GM12878 (cell line): ENCODE measurements at regions not wholly inside any gene's neighbourhood (a gene's known extent, or its start where the extent isn't known, plus 50 kb on each side); places are given as distances from the start of the nearest gene placed in this dataset.

ENCODE experiments used
- ATAC-seq: fragments of 200-7000 bp; cut with Tn5 transposase; 3 replicates; pipeline ENCODE4 v1.9.1; 2020; ENCODE audit warnings: mild to moderate bottlenecking, moderate library complexity
- BruUV-seq: library from RNA; stranded (reverse); fragments of 400-500 nt; replicated peaks from 2 replicates; lab custom pipeline; 2021; lab: Mats Ljungman, UMichigan
- CTCF ChIA-PET: fragments of 300-600 bp; sonication (Branson Sonifier 250); formaldehyde crosslinking; extraction: SDS; loops from one replicate; lab custom pipeline; 2021; ENCODE audit warnings: inconsistent platforms; lab: Yijun Ruan, JAX
- POLR2A ChIA-PET: fragments of 350-600 bp; formaldehyde crosslinking; extraction: SDS; loops from one replicate; lab custom pipeline; 2021; ENCODE audit warnings: inconsistent platforms; lab: Charles Lee
- RAD21 ChIA-PET: fragments of 300-600 bp; sonication (Branson Sonifier 250); formaldehyde crosslinking; loops from one replicate; lab custom pipeline; 2023; ENCODE audit warnings: antibody characterized with exemption; ENCODE audit not compliant: unreplicated experiment; lab: Charles Lee
- SMC1A ChIA-PET: fragments of 300-600 bp; sonication (Branson Sonifier 250); formaldehyde crosslinking; loops from one replicate; lab custom pipeline; 2023; ENCODE audit not compliant: unreplicated experiment, uncharacterized antibody; lab: Charles Lee
- DNase-seq: peaks from one replicate; pipeline ENCODE4 v3.0.0-alpha.2; 2011; ENCODE audit warnings: low read depth, low spot score
- FAIRE-seq: peaks from 3 replicates; lab custom pipeline; 2011; peaks lifted over from hg19 to GRCh38; lab: Jason Lieb, UNC
- H2AFZ ChIP-seq: 2 replicates; pipeline ENCODE4 v1.6.0; 2011; ENCODE audit warnings: low read depth, low read length, control low read depth; ENCODE audit not compliant: control insufficient read depth
- H3K27ac ChIP-seq: 2 replicates; pipeline ENCODE4 v1.5.1; 2011; ENCODE audit warnings: control low read depth; ENCODE audit not compliant: control insufficient read depth, insufficient read depth
- H3K27me3 ChIP-seq, 2 experiments: replicated peaks in 1 of 2; 2 replicates each; pipeline versions ENCODE4 v1.6.0 to v1.6.1; 2011; ENCODE audit warnings: low read length in 1 of 2; ENCODE audit not compliant: control insufficient read depth in 2 of 2, insufficient read depth in 2 of 2
- H3K36me3 ChIP-seq, 2 experiments: 2 replicates each; pipeline ENCODE4 v1.5.1; 2011; ENCODE audit warnings: low read length in 1 of 2; ENCODE audit not compliant: control insufficient read depth in 2 of 2, insufficient read depth in 2 of 2
- H3K4me1 ChIP-seq: 2 replicates; pipeline ENCODE4 v1.6.1; 2011; ENCODE audit warnings: mild to moderate bottlenecking, low read length, moderate library complexity, mixed read lengths; ENCODE audit not compliant: control insufficient read depth, insufficient read depth
- H3K4me2 ChIP-seq: 2 replicates; pipeline ENCODE4 v1.6.0; 2011; ENCODE audit warnings: control low read depth; ENCODE audit not compliant: control insufficient read depth, insufficient read depth
- H3K4me3 ChIP-seq: fragments of 200-600 bp; sonication (generic); 2 replicates; pipeline ENCODE4 v1.5.1; 2016
- H3K79me2 ChIP-seq: 2 replicates; pipeline ENCODE4 v1.6.0; 2011; ENCODE audit warnings: low read length; ENCODE audit not compliant: control insufficient read depth, insufficient read depth
- H3K9ac ChIP-seq: 2 replicates; pipeline ENCODE4 v1.8.0; 2011; ENCODE audit warnings: low read length, control low read depth, mixed read lengths; ENCODE audit not compliant: control insufficient read depth, insufficient read depth
- H3K9me3 ChIP-seq: replicated peaks from 3 replicates; pipeline ENCODE4 v1.5.1; 2011; ENCODE audit warnings: mild to moderate bottlenecking, low read length; ENCODE audit not compliant: control insufficient read depth, insufficient read depth
- H4K20me1 ChIP-seq: 2 replicates; pipeline ENCODE4 v1.6.0; 2011; ENCODE audit not compliant: control insufficient read depth, insufficient read depth
- BRCA1 ChIP-seq: IDR thresholded peaks from 2 replicates; pipeline ENCODE4 v1.6.1; 2011; ENCODE audit warnings: low read depth, low read length, improper control_type of control experiment
- NR2C2 ChIP-seq: IDR thresholded peaks from 2 replicates; pipeline ENCODE4 v1.6.1; 2011; ENCODE audit warnings: borderline replicate concordance, low read depth; ENCODE audit not compliant: control insufficient read depth, insufficient read length
- POLR2AphosphoS2 ChIP-seq: IDR thresholded peaks from 2 replicates; pipeline ENCODE4 v1.6.1; 2011; ENCODE audit warnings: low read depth, mild to moderate bottlenecking, low read length, improper control_type of control experiment, moderate library complexity
- SMC3 ChIP-seq: IDR thresholded peaks from 2 replicates; pipeline ENCODE4 v1.6.1; 2011; ENCODE audit warnings: low read length, improper control_type of control experiment, borderline replicate concordance
- SRF ChIP-seq, 2 experiments: IDR thresholded peaks; 2 replicates each; pipeline ENCODE4 v1.6.1; 2011; ENCODE audit warnings: low read depth in 2 of 2, low read length in 2 of 2, mild to moderate bottlenecking in 1 of 2, moderate library complexity in 1 of 2
- ZNF274 ChIP-seq: IDR thresholded peaks from one replicate; pipeline ENCODE4 v1.8.0; 2011; ENCODE audit not compliant: insufficient read length, insufficient read depth
- WGBS: methylation state at CpG from one replicate; pipeline ENCODE4 v1.1.6; 2016; ENCODE audit warnings: low lambda C conversion rate; ENCODE audit not compliant: insufficient replicate concordance, insufficient coverage; ENCODE audit errors: missing lambda C conversion rate; 5-methylcytosine and 5-hydroxymethylcytosine counted together
- in situ Hi-C: fragments of 300-500 bp; cut with MboI; formaldehyde crosslinking; loops from 9 replicates; pipeline ENCODE4 v1.14.3; 2018; ENCODE audit warnings: mixed read lengths
- intact Hi-C: fragments of 100-400 bp; cut with micrococcal nuclease; formaldehyde crosslinking; loops from one replicate; pipeline ENCODE4 v1.14.2; 2022; ENCODE audit not compliant: unreplicated experiment
- TF ChIP-seq, protein P1 (sequence below): fragments of 450-650 bp; IDR thresholded peaks from 2 replicates; pipeline ENCODE4 v1.6.1; 2017; ENCODE audit warnings: mild to moderate bottlenecking
- TF ChIP-seq, protein P2 (sequence below): fragments of 450-650 bp; IDR thresholded peaks from 2 replicates; pipeline ENCODE4 v1.6.1; 2018; ENCODE audit warnings: mild to moderate bottlenecking, low read depth, moderate library complexity; ENCODE audit not compliant: partially characterized antibody

DNA sequence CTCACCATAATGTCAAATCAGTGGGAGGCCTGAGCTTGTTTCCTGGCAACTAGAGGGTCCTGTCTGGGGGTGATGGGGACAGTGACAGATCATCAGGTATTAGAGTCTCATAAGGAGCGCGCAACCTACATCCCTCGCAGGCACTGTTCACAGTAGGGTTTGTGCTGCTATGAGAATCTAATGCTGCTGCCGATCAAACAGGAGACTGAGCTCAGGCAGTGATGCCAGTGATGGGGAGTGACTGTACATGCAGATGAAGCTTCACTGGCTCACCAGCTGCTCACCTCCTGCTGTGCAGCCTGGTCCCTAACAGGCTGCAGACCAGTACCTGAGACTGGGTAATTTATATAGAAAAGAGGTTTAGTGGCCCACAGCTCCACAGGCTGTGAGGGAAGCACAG, 147.3 kb downstream of the TTLL2 start:
- H4K20me1 ChIP-seq, result no peaks in the 10 kb centered on the region
- no peaks in the 10 kb centered on the region for H3K4me1 ChIP-seq
- no peak overlapping the region for H3K4me3 ChIP-seq
- RAD21 ChIA-PET, result no interaction called here
- POLR2A ChIA-PET, result no interaction called here
- FAIRE-seq, result no peak
- ATAC-seq, result no peak
- no peaks in the 10 kb centered on the region for H3K9me3 ChIP-seq
- TF ChIP-seq BRCA1, result no peak
- TF ChIP-seq, protein P1, sequence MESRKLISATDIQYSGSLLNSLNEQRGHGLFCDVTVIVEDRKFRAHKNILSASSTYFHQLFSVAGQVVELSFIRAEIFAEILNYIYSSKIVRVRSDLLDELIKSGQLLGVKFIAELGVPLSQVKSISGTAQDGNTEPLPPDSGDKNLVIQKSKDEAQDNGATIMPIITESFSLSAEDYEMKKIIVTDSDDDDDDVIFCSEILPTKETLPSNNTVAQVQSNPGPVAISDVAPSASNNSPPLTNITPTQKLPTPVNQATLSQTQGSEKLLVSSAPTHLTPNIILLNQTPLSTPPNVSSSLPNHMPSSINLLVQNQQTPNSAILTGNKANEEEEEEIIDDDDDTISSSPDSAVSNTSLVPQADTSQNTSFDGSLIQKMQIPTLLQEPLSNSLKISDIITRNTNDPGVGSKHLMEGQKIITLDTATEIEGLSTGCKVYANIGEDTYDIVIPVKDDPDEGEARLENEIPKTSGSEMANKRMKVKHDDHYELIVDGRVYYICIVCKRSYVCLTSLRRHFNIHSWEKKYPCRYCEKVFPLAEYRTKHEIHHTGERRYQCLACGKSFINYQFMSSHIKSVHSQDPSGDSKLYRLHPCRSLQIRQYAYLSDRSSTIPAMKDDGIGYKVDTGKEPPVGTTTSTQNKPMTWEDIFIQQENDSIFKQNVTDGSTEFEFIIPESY, result no peak
- TF ChIP-seq SMC3, result no peak
- no peak for TF ChIP-seq POLR2AphosphoS2
- TF ChIP-seq SRF (IDR thresholded peaks at IDR 0.05; ENCODE audit: low read depth in 2 of 2, low read length in 2 of 2), result no peak
- TF ChIP-seq, all 136 proteins: peak for 0
- Histone ChIP-seq H3K4me2 (no peak overlapping the region), H3K79me2 (no peaks in the 10 kb centered on the region), H3K27me3 (no peaks in the 10 kb centered on the region; a peak in 1 of 4 replicates), H3K36me3 (no peaks in the 10 kb centered on the region), H3K9ac (no peak overlapping the region), H2AFZ (no peak overlapping the region), H3K27ac (no peak overlapping the region)
- no TSS peak for BruUV-seq
- DNase-seq, result no peak
- in situ Hi-C loops (no loop called here), intact Hi-C loops (no loop called here)
- WGBS, result 79% methylated on average over 4 of the region's 4 CpGs
- ChIA-PET SMC1A (interaction anchor here (0.8 kb wide), 1 partner anchor 18 kb away, joined by 3 read pairs; no protein-coding TSS in a partner anchor), CTCF (no interaction called here)

DNA sequence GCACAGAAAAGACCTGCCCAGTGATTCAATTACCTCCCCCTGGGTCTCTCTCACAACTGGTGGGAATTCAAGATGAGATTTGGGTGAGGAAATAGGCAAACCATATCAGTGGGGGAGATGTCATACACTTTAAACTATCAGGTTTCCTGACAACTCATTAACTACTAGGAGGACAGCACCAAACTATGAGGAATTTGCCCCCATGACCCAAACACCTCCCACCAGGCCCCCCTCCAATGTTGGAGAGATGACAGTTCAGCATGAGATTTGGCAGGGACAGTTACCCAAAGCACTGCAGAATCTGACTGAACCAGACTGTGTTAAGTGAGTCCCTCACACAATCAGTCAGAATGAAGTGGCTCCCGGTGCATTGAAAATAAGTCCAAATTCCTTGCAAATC, 148.0 kb downstream of the TTLL2 start:
- no peaks in the 10 kb centered on the region for H3K79me2 ChIP-seq
- CTCF ChIA-PET, result no interaction called here
- DNase-seq, result no peak

More for the DNA sequence above, 148.0 kb downstream of the TTLL2 start:
- Histone ChIP-seq H3K36me3 (no peaks in the 10 kb centered on the region), H3K9ac (no peak overlapping the region), H4K20me1 (no peaks in the 10 kb centered on the region), H3K4me1 (no peaks in the 10 kb centered on the region), H3K9me3 (no peaks in the 10 kb centered on the region), H2AFZ (no peak overlapping the region)
- no TSS peak for BruUV-seq
- WGBS, result 5% methylated on average over 1 of the region's 1 CpG
- ChIA-PET SMC1A (interaction anchor here (0.8 kb wide), 1 partner anchor 17 kb away, joined by 3 read pairs; no protein-coding TSS in a partner anchor), RAD21 (no interaction called here)
- TF ChIP-seq ZNF274 (no peak), NR2C2 (no peak)
- TF ChIP-seq, protein P2, sequence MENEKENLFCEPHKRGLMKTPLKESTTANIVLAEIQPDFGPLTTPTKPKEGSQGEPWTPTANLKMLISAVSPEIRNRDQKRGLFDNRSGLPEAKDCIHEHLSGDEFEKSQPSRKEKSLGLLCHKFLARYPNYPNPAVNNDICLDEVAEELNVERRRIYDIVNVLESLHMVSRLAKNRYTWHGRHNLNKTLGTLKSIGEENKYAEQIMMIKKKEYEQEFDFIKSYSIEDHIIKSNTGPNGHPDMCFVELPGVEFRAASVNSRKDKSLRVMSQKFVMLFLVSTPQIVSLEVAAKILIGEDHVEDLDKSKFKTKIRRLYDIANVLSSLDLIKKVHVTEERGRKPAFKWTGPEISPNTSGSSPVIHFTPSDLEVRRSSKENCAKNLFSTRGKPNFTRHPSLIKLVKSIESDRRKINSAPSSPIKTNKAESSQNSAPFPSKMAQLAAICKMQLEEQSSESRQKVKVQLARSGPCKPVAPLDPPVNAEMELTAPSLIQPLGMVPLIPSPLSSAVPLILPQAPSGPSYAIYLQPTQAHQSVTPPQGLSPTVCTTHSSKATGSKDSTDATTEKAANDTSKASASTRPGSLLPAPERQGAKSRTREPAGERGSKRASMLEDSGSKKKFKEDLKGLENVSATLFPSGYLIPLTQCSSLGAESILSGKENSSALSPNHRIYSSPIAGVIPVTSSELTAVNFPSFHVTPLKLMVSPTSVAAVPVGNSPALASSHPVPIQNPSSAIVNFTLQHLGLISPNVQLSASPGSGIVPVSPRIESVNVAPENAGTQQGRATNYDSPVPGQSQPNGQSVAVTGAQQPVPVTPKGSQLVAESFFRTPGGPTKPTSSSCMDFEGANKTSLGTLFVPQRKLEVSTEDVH, result no peak
- TF ChIP-seq, all 136 proteins: peak for 0
- intact Hi-C loops (no loop called here), in situ Hi-C loops (no loop called here)
- no peak for FAIRE-seq
- no peak overlapping the region for H3K4me2 ChIP-seq
- H3K27me3 ChIP-seq, result no peaks in the 10 kb centered on the region; a peak in 1 of 4 replicates
- H3K4me3 ChIP-seq, result no peak overlapping the region
- H3K27ac ChIP-seq, result no peak overlapping the region
- POLR2A ChIA-PET, result no interaction called here
- ATAC-seq, result no peak
